ENCODE measurements at regions not wholly inside any gene's neighbourhood (a gene's known extent, or its start where the extent isn't known, plus 50 kb on each side); places are given as distances from the start of the nearest gene placed in this dataset.

DNA sequence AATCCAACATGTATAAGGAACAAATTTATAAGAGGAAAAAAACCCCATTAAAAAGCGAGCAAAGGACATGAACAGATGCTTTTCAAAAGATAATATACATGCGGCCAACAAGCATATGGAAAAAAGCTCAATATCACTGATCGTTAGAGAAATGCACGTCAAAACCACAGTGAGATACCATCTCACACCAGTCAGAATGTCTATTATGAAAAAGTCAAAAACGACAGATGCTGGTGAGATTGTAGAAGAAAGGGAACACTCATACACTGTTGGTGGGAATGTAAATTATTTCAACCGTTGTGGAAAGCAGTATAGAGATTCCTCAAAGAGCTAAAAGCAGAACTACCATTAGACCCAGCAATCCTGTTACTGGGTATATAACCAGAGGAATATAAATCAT, 465.4 kb downstream of the TMA16 start (continued):
- TF ChIP-seq KDM5A (IDR thresholded peaks at IDR 0.05; ENCODE audit: low read length) (no peak), BRCA1 (IDR thresholded peaks at IDR 0.05; ENCODE audit: low read depth, low read length) (no peak)

Data from H1 (cell line).